MM.1S (cell line): ENCODE measurements at regions not wholly inside any gene's neighbourhood (a gene's known extent, or its start where the extent isn't known, plus 50 kb on each side); places are given as distances from the start of the nearest gene placed in this dataset.

ENCODE experiments used
- CTCF ChIP-seq: fragments of 300-600 bp; sonication (generic); IDR thresholded peaks from 2 replicates; pipeline ENCODE4 v1.5.1; 2016; ENCODE audit warnings: antibody characterized with exemption, low read length, mixed read lengths
- EZH2 ChIP-seq: fragments of 300-600 bp; sonication (generic); optimal IDR thresholded peaks from 2 replicates; pipeline ENCODE3; 2017; ENCODE audit warnings: low read depth, mild to moderate bottlenecking, antibody characterized with exemption, low read length, mixed read lengths
- EZH2phosphoT487 ChIP-seq: fragments of 300-600 bp; sonication (generic); IDR thresholded peaks from 2 replicates; pipeline ENCODE4 v1.6.1; 2018; ENCODE audit warnings: antibody characterized with exemption, low read length

GRCh38 chr13:94822356-94822755 lies 110.0 kb upstream of the SOX21 start:
- TF ChIP-seq CTCF (no peak), EZH2phosphoT487 (no peak), EZH2 (no peak)
